22Rv1 (cell line): ENCODE measurements at regions not wholly inside any gene's neighbourhood (a gene's known extent, or its start where the extent isn't known, plus 50 kb on each side); places are given as distances from the start of the nearest gene placed in this dataset.

Source experiments
- H3K27ac ChIP-seq: fragments of 450-650 bp; 2 replicates; pipeline ENCODE4 v1.5.1; 2017
- ZFX ChIP-seq: fragments of 450-650 bp; IDR thresholded peaks from 2 replicates; pipeline ENCODE4 v1.6.1; 2017; ENCODE audit warnings: antibody characterized with exemption, borderline replicate concordance
- TF ChIP-seq, protein P1 (sequence below): fragments of 450-650 bp; IDR thresholded peaks from 2 replicates; pipeline ENCODE4 v1.5.1; 2017; ENCODE audit warnings: mild to moderate bottlenecking

DNA sequence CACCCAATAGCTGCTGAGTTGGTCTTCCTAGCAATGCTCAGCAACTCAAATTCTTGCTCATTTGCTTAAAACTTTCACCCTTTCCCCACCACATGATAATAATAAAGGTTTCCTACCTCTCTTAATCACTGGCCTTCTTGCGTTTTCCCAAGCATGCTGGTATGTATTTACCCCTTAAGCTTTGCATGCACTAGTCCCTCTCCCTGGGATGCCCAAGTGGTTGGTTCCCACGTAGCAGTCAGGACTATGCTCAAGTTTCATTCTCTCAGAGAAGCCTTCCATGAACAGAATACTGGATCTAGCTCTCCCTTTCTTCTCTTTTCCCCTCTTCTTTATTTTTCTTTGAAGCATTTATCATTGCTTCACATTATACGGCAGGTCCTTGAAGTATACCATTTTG, 108.8 kb downstream of the KBTBD8 start:
- TF ChIP-seq, protein P1, sequence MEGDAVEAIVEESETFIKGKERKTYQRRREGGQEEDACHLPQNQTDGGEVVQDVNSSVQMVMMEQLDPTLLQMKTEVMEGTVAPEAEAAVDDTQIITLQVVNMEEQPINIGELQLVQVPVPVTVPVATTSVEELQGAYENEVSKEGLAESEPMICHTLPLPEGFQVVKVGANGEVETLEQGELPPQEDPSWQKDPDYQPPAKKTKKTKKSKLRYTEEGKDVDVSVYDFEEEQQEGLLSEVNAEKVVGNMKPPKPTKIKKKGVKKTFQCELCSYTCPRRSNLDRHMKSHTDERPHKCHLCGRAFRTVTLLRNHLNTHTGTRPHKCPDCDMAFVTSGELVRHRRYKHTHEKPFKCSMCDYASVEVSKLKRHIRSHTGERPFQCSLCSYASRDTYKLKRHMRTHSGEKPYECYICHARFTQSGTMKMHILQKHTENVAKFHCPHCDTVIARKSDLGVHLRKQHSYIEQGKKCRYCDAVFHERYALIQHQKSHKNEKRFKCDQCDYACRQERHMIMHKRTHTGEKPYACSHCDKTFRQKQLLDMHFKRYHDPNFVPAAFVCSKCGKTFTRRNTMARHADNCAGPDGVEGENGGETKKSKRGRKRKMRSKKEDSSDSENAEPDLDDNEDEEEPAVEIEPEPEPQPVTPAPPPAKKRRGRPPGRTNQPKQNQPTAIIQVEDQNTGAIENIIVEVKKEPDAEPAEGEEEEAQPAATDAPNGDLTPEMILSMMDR: no peak
- TF ChIP-seq ZFX: no peak
- no peak overlapping the region for H3K27ac ChIP-seq

DNA sequence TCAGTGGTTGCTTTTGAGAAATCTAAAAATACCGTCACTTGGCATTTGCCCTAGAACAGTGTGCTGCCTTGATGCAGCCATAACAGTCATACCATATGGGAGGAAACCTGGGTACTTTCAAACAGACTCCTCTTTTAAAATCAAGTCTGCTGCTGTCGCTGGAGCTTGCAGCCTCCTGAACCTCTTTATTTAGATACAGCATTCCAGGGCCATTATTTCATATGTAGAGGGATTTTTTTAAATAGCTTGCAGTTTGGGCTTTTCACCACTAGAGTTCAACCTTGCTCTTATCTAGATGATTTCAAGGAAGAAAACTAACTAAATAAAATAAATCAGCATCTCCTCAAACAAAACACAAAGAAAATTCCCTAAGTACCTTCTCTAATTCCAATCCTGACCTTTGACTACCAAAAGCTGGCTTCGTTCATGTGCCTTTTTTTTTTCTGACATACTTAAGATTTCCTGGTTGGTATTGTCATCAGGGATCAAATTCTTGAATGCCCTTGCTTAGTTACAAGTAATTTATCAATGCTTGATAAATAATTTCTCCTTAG, 111.6 kb downstream of the KBTBD8 start:
- TF ChIP-seq, protein P1: peak; percentile 78
- TF ChIP-seq ZFX: no peak
- H3K27ac ChIP-seq: no peak overlapping the region

DNA sequence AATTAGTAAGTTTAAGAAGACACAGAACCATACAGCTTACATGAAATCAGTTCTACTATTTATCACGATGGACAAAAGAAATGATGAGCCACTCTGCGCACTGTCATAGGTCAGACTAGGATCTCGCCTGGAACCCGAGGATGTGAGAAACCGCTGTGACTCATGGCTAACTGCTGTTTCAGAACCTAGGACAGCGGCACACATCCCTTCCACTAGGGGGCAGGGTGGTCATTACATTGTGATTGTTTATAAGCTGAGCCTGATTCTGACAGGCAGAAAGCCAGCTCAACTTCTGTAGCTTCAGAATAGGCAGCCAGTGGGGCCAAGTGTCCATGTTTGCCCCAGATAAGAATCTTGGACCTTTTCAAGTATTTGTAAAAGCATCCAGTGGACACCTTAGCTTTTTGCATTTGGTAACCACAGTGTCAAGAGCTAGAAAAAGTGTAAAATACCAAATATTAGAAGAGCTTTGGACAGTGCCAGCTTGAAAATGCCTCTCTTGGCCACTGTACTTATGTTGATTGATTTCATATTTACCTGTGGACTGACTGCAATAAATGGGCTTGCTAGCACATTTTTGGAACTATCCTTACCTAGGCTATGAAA, 115.8 kb downstream of the KBTBD8 start:
- H3K27ac ChIP-seq: no peak overlapping the region
- no peak for TF ChIP-seq ZFX
- TF ChIP-seq, protein P1: peak; percentile 87

DNA sequence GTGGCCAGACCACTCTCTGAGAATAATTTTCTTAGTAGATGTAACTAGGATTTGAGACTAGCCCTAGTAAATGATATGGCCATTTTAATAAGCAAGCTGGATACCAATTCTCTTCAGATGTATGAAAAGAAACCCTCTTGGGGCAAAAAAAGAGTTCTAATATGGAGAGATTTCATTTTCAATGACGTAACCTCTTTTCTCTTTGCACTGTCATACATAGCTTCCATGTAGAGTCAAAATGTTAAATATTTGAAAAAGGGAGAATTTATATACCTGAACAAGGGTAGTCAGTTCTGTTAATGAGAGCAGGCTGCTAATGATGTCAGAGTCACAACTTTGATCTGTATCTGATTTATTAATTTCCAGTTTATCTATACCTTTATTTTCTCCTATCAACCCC, 120.0 kb downstream of the KBTBD8 start:
- TF ChIP-seq, protein P1: no peak
- TF ChIP-seq ZFX: no peak
- no peak overlapping the region for H3K27ac ChIP-seq

DNA sequence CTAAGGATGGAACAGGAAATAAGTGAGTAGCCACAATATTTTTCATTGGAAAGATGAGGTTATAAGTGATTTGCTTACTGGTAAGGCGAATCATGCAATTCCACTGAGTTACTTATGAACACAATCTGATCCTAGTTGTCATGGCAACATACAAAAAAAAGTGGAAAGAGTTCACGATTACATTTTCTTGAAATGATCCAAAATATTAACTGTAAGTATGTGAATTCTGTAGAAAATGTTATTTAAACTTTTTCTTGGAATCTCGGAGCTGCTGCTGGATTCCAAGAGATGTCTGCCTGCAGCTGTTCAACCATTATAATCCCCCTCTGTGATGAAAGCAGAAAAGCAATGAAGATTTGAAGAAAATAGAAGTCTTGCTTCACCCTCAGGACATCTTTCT, 120.5 kb downstream of the KBTBD8 start:
- no peak overlapping the region for H3K27ac ChIP-seq
- TF ChIP-seq, protein P1: no peak
- TF ChIP-seq ZFX: no peak

DNA sequence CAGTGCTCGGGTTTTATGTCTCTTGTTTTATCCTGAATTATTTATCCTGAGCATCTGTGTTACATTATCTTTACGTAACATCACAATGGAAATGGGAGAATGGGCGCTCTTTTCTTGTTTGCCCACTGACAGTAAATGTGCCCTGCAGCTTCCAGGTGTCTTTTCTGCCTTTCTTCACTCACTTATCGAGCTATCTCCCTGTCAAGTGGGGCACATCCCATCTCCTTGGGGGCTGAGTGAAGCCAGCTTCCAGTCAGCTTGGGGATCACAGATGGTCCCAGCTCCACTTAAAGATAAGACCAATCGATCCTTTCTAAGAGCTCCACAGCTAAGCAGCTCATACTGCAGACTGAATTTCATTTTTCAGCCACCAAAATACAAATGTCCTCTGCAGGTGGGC, 125.8 kb downstream of the KBTBD8 start:
- H3K27ac ChIP-seq: no peak overlapping the region
- TF ChIP-seq, protein P1: no peak
- TF ChIP-seq ZFX: no peak

DNA sequence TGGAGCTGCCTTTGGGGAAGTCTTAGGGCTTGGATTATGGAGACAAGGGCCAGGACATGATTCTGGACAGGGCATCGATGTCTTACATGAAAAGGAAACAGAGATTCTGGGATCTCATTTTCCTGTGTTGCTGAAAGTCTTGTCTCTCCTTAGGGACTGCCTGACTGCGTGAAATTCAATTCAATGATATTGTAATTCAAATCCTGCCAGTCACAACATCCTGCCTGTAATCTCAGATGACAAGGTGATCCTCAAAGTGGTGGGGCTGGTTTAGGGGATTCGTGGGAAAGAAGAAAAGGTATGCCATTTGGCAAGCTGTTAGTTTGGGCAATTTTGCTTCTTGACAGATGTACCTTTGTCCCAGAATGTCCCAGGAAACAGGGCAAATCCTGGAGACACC, 129.1 kb downstream of the KBTBD8 start:
- TF ChIP-seq ZFX: no peak
- TF ChIP-seq, protein P1: no peak
- no peak overlapping the region for H3K27ac ChIP-seq
